NCI-H748 (cell line): ENCODE measurements at regions not wholly inside any gene's neighbourhood (a gene's known extent, or its start where the extent isn't known, plus 50 kb on each side); places are given as distances from the start of the nearest gene placed in this dataset.

Experiments used
- DNase-seq: peaks from one replicate; lab custom pipeline; 2025; ENCODE audit not compliant: unreplicated experiment; lab: John Stamatoyannopoulos, UW

DNA sequence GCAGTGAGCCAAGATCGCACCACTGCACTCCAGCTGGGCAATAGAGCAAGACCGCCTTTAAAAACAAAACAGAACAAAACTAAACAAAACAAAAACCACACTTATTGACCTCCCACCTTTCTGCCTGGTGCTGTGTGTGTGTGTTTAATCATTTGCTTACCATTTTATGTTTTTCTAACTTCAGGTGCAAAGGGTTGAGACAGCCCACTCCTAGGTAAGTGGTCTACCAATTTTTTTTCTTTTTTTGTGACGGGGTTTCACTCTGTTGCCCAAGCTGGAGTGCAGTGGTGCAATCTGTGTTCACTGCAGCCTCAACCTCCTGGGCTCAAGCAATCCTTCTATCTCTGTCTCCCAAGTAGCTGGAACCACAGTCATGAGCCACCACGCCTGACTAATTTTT, 65.8 kb downstream of the SALL1 start:
- no peak for DNase-seq

DNA sequence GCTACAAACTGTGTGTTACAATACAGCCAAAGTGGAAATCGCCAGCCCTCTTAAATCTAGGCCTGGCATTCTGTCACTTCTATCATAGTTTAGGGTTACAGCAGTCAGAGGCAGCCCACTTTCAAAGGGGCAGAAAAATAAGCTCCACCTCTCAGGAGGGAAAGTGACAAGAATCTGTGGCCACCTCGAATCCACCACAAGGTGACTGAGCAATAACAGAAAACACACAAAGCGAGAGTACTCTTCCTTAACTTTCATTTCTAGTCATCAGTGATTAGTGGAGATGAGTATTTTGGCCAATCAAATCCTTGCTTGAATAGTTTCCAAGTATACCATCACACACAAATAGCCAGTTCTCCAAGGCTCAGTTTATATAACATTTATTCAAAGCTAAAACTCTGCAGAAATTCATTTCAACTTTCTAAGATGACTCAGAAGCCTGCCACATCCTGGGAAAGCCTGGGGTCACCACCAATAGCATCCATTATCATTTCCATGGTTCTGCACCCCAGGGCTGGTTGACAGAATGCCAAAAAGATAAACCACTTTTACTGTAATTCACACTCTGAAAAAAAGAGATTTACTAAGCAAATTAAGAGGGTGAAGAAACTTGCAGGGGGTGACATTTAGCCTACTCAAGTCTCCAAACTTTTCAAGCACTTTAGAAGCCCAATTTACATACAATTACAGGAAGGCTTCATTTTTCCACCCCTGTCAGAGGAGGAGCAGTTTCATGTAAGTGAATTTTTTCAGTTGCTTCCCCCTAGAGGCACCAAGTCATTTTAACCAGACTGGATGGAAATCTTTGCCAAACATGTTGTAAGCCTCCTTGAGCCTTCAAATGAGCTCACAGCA, 66.8 kb downstream of the SALL1 start:
- DNase-seq = no peak

DNA sequence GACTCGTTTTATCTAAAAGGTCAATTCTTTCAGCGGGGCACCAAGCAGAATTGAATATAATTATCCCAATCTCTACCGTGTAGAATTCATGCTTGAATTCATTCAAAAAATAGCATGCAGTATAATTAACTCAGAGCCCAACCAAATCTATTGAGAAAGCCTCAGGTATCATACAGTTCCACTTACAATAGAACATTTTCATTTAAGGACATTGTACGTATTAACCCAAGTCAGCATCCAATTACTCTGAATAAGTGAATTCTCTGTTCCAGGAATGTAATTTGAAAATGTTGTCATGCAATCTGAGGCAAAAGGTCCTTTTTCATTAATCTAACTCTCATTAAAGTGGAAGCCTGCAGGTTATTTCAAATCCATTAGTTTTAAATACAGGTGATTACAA, 78.5 kb downstream of the SALL1 start:
- DNase-seq = peak; percentile 18

DNA sequence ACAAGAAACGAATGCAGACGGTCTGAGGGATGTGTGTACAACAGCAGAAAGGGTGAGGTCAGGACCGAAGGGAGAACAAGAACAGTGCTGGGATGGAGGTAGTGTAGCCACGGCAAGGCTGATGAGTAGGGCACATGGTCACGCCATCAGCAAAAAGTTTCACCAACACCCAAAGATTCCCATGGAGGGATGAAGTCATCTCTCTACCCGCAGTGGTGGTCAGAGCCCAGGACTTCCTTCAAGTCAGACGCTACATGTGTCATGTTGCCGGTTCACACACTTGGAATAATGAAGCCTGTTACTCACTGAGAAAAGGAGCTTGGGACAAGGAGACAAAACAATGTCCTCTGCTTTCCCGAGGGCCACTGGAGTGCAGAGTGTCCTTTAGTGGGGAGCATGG, 79.7 kb downstream of the SALL1 start:
- no peak for DNase-seq

DNA sequence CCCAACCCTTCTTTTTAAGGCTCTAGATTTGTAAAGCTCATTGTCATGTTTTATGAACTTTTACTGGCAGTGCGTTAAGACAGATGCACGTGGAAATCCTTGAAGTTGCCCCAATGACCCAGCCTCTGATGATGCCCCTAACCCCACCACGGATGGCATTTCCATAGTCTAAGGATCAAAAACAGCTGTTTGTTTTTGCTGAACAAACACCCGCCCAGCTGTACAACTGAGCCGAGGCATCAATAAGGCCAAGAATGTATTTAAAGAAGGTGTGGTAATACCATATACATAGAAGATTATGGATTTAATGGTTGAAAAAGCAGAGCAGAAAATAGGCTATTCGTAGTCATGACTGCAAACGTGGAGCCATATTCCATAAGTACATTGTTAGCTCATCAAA, 83.7 kb downstream of the SALL1 start:
- no peak for DNase-seq

DNA sequence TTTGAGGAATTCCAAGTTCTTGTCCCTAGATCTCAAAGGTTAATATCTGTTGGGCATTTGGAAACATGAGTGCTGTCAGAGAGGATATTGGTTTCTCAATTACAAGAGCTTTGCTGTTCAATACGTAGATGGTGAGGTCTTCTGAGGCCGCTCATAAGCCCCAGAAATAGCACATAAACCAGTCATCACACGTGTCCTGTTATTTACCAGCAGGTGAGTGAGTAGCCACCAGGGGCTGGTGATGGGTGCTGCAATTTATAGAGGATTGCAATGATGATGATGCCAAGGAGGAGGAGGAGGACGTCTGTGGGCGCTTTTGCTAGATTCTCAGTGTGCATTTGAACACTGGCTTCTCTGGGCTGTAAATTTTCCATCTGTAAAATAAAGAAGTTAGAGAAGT, 89.0 kb downstream of the SALL1 start:
- DNase-seq = peak; percentile 9

DNA sequence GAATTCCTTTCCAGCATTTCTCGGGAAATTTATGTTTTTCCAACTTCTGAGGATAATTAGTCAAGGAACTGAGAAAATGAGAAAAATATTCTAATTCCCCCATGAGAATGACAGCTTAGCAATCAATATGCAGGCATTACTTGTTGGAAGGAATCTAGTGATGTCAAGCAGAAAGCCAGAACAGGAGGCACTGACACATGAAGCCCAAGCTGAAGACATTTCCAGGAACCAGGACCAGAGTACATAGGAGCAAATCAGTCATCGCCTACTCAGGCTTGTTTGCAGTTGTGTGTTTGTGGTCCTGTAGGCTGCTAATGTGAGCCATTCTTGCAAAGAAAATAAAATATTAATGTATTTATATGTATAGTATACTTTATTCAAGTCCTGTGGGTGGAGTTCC, 89.7 kb downstream of the SALL1 start:
- DNase-seq = no peak

DNA sequence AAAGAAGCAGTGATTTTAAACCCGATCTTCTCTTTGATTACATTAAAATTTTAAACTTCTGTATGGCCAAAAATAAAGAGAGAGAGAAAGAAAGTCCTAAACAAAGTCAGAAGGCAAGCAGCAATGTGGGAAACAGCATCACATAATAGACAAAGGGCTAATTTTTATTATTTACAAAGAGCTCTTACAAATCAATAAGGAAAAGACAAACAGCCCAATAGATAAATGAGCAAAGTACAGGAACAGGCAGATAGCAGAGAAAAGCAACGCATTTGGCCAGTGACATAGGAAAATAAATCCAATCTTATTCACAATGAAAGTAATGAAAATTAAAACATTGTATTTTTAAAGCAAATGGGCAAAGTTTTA, 93.1 kb downstream of the SALL1 start:
- no peak for DNase-seq

DNA sequence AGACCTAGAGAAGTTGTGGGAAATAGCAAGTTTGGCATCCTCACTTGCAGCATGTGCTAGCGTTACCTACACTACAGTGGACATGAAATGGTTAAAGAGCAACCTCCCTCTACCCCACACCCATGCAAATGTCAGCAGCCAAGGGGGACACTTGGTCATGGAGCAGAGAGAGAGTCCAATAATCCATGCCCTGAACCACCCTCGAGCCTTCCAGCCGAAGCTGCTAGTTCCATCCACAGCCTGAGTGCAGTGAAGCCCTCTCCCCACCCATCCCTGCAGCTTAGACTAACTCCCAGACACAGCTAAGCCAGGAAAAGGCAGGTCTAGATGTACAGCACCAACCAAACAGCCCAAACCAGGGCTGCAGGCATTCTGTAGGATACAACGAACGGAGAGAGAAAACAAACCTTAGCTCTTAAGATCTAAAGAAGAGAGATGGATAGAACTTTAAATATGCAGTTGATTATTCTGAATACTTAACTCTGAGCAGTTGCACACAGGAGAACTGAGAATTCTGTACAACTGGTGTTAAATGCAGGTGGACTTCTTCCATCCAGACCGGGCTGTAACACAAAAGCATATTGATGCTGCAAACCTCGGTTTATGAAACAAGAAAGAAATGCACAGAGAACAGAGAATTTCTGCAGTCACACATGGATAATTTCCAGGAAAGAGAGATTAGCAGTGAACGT, 93.8 kb downstream of the SALL1 start:
- DNase-seq = no peak

DNA sequence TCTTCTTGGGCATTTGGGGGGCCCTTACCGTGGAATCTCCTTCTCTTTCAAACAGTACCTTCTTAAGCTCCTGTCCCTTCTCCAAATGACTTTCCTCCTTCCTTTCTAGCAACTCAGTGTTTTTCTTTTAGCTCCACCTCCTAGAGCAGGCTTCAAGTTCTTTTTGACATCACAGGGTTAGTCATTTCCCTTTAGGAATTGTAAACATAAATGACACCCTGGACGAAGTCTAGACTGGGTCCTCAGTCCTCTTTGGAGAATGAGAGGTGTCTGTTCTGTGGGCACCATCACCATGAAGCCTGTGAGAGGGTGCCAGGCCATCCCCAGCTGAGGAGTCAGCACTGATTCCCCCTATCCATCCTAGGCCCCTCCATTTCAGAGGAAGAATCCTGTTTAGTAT, 94.7 kb downstream of the SALL1 start:
- DNase-seq = no peak

DNA sequence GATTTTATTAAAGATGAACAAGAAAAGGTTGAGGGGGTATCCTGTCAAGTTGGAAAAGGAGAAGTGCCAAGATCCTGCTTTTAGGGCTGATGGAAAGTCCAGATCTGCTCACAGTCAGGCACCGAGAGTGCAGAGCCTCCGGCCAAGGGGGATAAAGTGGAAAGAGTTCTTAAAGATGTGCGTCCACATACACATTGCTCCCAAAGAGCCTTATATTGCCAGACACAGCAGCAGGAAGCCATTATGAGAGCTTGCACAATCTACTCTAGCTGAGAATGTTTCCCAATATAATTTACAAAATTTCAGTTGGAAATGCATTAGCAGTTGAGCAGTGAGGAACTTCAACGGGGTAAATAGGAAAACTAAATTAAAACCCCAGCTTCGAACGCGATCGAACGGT, 95.6 kb downstream of the SALL1 start:
- DNase-seq = no peak

DNA sequence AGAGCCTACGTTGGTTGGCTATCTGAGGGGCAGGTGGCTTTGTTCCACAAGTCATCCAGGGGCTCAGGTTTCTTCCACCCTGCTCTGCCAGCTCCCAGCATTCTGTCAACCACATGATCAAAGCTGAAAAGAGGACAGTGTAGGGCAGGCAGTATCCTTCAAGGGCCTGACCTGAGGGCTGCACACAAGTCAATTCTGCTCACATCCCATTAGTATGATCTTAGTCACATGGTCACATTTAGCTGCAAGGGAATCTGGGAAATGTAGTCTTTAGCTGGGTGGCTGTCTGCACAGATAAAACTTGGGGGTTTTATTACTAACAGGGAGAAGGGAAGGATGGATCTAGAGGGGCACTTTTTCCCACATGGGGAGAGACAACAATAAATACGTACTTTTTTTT, 97.3 kb downstream of the SALL1 start:
- DNase-seq = no peak

DNA sequence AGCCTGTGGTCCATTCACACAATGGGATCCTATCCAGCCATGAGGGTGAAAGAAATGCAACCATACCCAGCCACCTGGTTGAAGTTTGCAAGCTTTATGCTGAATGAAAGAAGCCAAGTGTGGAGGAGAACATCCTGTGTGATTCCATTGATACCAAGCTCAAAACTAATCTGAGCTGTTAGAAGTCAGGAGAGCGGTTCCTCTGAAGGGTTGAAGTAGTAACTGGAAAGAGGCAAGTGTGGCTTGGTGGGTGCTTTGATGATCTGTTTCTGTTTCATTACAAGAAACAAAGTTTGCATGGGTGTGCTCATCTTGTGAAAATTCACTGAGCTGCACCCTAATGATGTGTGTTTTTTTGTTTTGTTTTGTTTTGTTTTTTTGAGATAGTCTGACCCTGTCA, 99.4 kb downstream of the SALL1 start:
- DNase-seq = no peak

DNA sequence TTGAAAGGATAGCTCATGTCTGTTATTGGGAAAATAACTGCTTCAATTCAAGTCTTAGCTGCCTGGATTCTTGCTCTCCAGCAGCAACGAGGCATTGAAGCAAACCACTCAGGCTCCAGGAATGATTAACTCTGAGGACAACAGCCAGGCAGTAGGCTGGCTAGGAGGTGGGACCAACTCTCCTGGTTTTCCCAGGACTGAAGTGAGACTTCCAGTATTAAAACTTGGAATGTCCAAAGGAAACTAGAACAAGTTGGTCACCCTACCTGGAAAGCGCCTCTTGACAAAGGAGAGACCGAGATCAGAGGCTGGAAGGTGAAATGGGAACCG, 100.7 kb downstream of the SALL1 start:
- DNase-seq = no peak

DNA sequence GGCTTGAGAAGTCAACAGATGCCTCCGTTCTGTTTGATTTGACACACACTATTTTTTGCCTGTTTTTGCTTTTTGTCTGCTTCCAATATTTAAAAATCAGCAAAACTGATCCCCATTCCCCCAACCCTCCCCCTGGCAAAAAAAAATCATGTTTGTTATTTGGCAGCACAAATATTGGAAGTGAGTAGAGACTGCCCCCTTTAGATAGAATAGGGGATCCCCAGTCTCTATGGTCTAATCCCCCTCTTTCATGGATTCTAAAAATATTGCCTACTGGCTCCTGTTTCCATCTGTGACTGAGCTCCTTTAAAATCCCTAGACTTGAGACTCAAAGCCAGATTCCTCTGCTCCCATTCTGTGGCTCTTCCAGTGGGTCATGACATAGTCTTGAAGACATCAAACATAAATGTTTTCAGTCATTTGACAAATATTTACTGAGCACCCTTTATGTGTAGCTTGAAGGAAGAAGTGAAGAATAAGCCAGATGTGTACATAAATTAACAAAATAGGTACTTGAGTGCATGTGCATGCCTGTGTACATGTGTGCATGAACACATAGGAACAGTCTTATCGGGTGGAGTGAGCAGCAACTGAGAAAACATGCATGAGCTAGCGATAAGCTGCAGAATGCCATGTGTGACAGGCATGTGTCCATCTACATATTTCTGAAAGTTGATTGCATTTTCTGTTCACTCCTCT, 101.2 kb downstream of the SALL1 start:
- DNase-seq = no peak

DNA sequence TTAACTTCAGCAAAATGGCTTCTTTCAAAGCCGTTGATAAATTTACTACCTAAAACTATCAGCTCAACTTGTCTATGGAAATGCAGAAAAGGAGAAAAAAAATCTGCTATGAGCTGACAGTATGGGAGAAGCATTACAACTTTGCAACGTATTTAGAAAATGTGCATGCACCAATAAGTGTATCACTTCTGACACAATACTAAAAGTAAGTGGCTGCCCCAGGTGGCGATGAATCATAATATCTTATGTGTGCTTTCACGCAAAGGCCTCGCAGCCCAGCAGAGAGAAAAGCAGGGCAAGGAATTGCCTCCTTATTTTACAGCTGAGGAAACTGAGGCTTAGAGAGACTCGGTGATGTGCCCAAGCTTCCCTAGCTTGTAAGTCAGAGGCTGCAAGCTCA, 101.8 kb downstream of the SALL1 start:
- DNase-seq = no peak

DNA sequence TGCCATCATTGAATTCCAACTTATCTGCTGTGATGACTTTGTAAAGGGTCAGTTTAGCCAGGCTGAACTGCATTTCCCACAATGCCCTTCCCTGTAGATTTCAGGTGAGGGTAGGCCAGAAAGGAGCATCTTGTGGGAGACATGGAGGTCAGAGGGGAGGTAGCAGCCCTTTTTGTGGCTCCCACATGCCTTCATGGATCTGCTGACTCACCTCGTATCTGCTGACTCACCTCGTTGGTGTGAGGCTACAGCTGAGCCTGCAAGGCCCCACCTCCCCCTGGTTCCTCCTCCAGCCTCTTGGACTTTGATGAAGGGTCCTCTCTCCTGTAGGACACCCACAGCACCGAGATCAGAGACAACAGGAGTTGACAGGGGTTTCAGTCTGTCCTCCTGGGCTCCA, 102.5 kb downstream of the SALL1 start:
- no peak for DNase-seq

DNA sequence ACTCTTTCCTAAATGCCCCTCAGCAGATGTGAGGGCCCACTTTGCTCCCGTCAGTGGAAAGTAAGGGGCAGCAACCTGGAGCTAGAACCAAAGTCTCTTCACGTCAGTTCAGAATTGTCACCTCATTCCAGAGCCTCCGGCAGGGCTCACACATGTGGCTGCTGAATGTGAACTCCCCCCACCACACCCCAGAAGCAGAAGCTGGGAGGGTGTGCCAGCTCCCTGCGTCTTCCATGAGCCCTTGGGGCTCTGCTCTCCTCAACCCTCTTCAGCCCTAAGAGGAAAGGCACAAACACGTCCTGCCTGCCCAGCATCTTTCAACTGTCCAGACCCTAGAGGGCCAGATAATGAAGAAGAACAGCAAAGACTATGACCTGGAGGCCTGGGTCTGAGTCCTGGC, 105.3 kb downstream of the SALL1 start:
- DNase-seq = no peak

DNA sequence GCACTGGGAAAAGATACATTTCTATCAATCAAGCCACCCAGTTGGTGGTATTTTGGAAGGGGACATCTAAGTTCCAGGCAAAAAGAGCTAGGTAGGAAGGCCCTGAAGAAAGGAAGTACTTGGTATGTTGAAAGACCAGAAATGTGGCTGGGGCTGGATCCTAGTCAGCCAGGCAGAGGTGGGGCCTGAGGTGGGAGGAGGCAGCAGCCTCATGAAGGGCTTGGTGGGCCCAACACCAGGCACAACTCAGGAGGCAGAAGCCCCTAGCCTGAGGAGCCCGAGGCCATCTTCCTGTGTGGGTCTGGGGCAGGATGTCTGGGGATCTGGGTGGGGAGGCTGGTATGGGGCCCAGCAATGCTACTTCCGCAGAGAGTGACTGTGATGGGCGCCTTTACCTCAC, 105.9 kb downstream of the SALL1 start:
- DNase-seq = no peak

DNA sequence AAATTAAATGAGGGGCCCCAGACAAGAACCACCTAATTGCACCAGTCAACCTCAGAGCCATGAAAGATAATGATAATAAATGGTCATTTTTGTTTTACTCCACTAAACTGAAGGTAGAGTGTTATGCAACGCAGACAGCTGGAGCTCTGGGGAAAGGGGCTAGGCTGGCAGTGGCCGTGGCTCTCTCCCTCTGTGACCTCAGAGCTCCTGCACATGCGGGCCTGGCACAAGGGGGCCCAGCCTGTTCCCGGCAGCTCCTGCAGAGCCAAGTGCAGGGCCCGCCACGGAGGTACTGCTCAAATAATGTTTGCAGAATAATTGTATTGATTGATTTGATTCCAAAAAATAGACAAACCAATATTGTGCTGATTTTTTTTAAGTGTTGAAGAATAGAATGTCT, 109.5 kb downstream of the SALL1 start:
- no peak for DNase-seq

DNA sequence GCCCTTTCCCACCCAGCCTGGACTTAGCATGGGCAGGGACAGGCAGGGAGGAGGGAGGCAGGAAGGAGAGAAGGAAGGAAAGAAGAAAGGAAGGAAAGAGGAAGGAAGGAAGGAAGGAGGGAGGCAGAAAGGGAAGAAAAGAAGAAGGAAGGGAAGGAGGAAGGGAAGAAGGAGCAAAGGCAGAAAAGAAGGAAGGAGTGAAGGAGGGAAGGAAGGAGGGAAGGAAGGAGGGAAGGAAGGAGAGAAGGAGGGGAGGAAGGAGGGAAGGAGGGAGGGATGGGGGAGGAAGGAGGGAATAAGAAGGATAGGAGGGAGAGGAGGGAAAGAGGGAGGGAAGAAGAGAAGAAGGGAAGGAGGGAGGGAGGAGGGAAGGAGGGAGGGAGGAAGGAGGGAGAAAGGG, 110.4 kb downstream of the SALL1 start:
- no peak for DNase-seq

DNA sequence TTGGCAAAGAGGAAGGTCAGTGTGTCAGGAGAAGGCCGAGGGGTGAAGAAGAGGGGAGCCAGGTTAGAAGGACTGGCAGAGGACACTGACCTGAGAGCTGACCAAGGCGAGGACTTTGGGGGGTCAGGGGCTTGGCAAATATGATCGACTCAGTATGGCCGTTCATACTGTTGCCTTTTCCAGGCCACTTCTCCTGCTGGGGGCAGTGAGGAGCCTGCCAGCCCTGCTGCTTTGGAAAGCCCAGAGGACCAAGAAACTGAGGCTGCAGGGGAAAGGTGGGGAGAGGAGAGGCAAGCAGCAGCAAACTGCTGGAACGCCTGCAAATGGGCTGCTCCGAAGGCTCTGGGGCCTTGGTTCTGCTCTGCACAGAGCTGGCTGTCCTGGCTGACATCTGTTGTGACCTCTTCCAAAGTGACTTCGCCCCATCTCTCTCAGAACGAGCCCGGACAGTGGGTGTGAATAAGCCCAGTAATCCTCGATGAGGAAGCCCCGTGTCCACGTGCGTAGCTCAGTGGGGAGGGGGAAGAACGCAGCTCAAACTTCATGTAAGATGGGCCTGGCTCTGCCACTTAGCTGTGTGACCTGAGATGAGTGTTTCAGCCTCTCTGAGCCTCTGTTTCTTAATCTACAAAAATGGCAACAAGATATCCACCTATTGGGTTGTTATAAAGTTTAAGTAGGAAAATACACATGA, 111.3 kb downstream of the SALL1 start:
- no peak for DNase-seq
